Nephron (organoid): ENCODE measurements at regions not wholly inside any gene's neighbourhood (a gene's known extent, or its start where the extent isn't known, plus 50 kb on each side); places are given as distances from the start of the nearest gene placed in this dataset.
A peak's percentile ranks its signal among the peaks of the same experiment; 100 is the strongest.
"Not testable (repeated sequence)": the region's sequence is repeated elsewhere in the genome, so short reads cannot be mapped to it uniquely, and the experiment has no call there.

Experiments used
- H3K27ac Mint-ChIP-seq, 3 experiments: 2 replicates each; pipeline ENCODE4 v1.8.0; 2020; ENCODE audit warnings: mixed read lengths in 3 of 3, mild to moderate bottlenecking in 2 of 3, moderate library complexity in 1 of 3
- H3K27me3 Mint-ChIP-seq: 2 replicates; pipeline ENCODE4 v1.8.0; 2021; ENCODE audit warnings: low read depth, mild to moderate bottlenecking, moderate library complexity, mixed read lengths
- H3K36me3 Mint-ChIP-seq: 2 replicates; pipeline ENCODE4 v1.8.0; 2020; ENCODE audit warnings: low read depth, mixed read lengths
- H3K4me1 Mint-ChIP-seq: 2 replicates; pipeline ENCODE4 v1.8.0; 2020; ENCODE audit warnings: mixed read lengths
- H3K4me3 Mint-ChIP-seq, 3 experiments: 2 replicates each; pipeline ENCODE4 v1.8.0; 2020; ENCODE audit warnings: mild to moderate bottlenecking in 3 of 3, mixed read lengths in 3 of 3, moderate library complexity in 2 of 3
- H3K9me3 Mint-ChIP-seq: 2 replicates; pipeline ENCODE4 v1.8.0; 2020; ENCODE audit warnings: mixed read lengths
- CTCF ChIP-seq, 3 experiments: fragments of 200-600 bp; sonication (generic); IDR thresholded peaks; one replicate each; pipeline ENCODE4 v1.5.0; 2021; ENCODE audit warnings: antibody characterized with exemption in 3 of 3; ENCODE audit not compliant: unreplicated experiment in 3 of 3

DNA sequence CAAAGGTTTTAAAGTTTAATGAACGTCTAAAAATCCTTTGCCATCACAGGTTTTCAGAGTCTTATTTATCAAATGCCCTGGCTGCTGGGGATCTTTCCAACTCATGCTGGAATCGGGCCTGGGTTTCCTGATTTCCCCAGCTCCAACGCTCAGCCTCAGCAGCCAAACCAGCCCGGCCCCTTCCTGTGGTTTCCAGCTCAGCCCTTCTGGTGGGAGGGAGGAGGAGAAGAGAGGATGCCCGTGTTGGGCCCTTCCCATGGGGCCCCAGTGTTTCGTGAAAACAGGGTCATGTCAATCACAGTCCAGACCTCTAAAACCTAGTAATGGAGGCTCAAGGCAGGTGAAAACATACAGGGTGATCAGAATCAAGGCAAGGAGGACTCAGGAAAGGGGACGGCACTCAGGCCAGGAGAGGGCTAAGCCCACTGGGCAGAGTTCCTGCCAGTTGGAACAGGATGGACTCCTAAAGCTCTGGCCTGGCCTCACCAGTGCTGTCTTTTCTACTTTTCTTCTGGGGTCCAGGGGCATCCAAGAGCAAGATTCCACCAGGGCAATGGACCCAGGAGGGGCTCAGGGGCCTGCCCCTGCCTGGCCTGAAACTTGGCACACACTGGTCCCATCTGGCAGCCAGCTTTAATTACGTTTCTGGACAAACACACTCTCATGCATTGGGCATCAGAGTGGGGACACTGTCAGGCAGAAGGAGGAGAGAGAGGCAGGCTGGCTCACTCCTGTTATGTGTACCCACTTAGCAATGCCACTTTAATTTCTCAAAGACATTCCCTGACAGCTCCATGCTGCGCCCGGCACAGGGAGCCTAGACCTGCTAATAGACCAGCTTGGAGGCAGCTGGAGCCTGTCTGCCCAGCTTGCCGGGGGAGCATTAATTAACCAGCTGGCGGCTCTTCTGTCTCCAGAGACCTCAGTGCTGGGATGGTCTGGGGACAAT, 194.6 kb downstream of the FAM43A start:
- TF ChIP-seq CTCF (IDR thresholded peaks at IDR 0.05; ENCODE audit: unreplicated experiment in 3 of 3) = no peak
- H3K9me3 Mint-ChIP-seq = peaks cover 17% of the 10 kb centered on the region
- peaks cover 56% of the 10 kb centered on the region for H3K4me1 Mint-ChIP-seq
- H3K27ac Mint-ChIP-seq = peak overlapping the region; percentile 64 to 76 (median 70)
- H3K27me3 Mint-ChIP-seq = peaks cover 10% of the 10 kb centered on the region
- H3K36me3 Mint-ChIP-seq = peaks cover 5% of the 10 kb centered on the region
- peak overlapping the region in 1 of 3 experiments; percentile 53 for H3K4me3 Mint-ChIP-seq

DNA sequence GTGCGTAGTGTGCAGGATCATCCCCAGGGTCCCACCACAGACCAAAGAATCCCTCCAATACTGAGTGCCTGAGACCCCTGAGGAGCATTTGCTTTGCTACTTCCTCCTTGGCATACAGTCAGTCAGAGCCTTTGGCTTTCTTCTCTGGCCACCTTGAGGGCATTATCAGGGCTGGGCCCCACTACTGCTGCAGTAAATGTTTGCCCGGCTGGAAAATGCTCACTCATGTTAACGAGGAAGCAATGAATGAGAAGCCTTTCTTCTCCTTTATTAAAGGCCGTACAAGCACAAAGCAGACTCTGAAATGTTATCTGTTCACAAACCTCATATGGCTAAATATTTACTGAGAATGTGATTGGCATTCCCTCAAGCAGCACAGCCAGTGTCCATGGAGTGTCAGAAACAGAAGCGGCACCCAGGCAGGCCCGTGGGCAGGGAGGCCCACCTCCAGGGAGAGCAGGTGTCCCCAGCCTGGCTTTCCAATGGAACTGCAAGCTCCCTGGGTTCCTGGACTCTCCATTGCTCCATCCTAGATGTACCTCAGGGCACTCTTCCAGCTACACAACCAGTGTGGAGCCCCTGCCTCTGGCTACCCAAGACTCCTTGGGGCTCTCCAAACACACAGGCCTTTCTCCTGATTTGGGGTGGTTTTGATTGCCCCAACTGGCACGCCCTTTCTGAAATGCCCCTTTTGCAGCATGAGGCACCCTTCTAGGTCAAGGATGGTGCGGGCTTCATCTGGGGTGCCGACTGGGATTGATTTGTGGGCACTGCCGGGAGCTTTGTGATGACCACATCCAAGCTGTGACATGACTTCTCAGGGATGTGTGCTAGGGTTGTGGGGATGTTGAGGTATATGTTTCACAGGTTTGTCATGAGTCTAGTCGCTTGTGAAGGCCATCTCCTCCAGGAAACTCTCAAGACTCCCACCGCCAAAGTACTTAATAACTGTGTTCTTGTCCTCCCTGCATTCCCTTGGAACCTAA, 195.6 kb downstream of the FAM43A start:
- H3K9me3 Mint-ChIP-seq = peaks cover 17% of the 10 kb centered on the region
- peaks cover 5% of the 10 kb centered on the region for H3K36me3 Mint-ChIP-seq
- H3K27me3 Mint-ChIP-seq = peaks cover 10% of the 10 kb centered on the region
- H3K27ac Mint-ChIP-seq = peak overlapping the region; percentile 64 to 76 (median 70)
- no peak for TF ChIP-seq CTCF (IDR thresholded peaks at IDR 0.05; ENCODE audit: unreplicated experiment in 3 of 3)
- no peak overlapping the region for H3K4me3 Mint-ChIP-seq
- H3K4me1 Mint-ChIP-seq = peaks cover 52% of the 10 kb centered on the region

DNA sequence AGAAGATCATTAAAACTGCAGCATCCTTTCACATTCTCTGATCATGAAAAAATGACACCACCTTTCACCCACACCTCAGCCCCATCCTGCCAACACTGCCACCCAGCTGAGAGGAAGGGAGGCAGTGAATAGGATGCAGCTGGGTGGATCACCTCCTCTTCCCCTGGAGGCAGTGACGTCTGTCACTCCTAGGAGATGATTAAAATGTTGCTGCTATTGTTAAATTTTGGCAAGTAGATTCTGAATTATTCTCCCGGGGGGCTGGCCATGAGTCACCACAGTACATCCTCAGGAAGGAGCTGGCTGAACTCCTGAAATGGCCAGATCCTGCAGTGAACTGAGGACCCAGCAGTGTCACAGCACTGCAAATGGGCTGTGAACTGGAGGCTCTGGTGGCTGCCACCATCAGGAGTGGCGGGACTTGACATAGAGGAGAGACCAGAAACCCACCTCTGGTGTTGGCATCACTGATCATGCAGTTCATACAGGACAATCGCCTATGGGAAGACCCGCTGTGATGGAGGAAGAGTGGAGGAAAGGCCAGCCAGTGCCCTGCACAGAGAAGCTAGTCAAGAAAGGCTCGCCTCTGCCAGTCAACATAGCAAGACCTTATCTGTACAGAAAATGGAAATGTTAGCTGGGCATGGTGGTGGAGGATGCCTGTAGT, 199.1 kb downstream of the FAM43A start:
- no peak overlapping the region for H3K27ac Mint-ChIP-seq
- H3K36me3 Mint-ChIP-seq = peaks cover 5% of the 10 kb centered on the region
- peaks cover 23% of the 10 kb centered on the region for H3K4me1 Mint-ChIP-seq
- peaks cover 5% of the 10 kb centered on the region for H3K27me3 Mint-ChIP-seq
- no peak for TF ChIP-seq CTCF (IDR thresholded peaks at IDR 0.05; ENCODE audit: unreplicated experiment in 3 of 3)
- no peak overlapping the region for H3K4me3 Mint-ChIP-seq
- peaks cover 26% of the 10 kb centered on the region for H3K9me3 Mint-ChIP-seq

- H3K9me3 Mint-ChIP-seq = peaks cover 26% of the 10 kb centered on the region
- H3K27ac Mint-ChIP-seq = no peak overlapping the region
- H3K36me3 Mint-ChIP-seq = peaks cover 5% of the 10 kb centered on the region
- TF ChIP-seq CTCF (IDR thresholded peaks at IDR 0.05; ENCODE audit: unreplicated experiment in 3 of 3) = no peak
- peaks cover 13% of the 10 kb centered on the region for H3K4me1 Mint-ChIP-seq
- no peak overlapping the region for H3K4me3 Mint-ChIP-seq
- peaks cover 5% of the 10 kb centered on the region for H3K27me3 Mint-ChIP-seq
Measured at GRCh38 chr3:194885766-194886165, 200.1 kb downstream of the FAM43A start.

DNA sequence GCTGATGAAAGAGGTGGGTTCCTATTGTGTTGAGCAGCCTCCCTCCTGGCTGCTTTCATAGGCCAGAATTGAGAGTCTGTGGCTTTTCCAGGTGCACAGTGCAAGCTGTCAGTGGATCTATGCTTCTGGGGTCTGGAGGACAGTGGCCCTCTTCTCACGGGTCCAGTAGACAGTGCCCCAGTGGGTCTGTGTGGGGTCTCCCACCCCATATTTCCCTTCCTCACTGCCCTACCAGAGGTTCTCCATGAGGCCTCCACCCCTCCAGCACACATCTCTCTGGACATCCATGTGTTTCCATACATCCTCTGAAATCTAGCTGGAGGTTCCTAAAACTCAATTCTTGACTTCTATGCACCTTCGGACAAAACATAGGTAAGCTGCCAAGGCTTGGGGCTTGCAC, 201.2 kb downstream of the FAM43A start:
- Mint-ChIP-seq H3K27me3 (peaks cover 5% of the 10 kb centered on the region), H3K27ac (no peak overlapping the region), H3K9me3 (peaks cover 26% of the 10 kb centered on the region), H3K36me3 (peaks cover 5% of the 10 kb centered on the region), H3K4me1 (peaks cover 2% of the 10 kb centered on the region), H3K4me3 (no peak overlapping the region)
- TF ChIP-seq CTCF (IDR thresholded peaks at IDR 0.05; ENCODE audit: unreplicated experiment in 3 of 3) = no peak

DNA sequence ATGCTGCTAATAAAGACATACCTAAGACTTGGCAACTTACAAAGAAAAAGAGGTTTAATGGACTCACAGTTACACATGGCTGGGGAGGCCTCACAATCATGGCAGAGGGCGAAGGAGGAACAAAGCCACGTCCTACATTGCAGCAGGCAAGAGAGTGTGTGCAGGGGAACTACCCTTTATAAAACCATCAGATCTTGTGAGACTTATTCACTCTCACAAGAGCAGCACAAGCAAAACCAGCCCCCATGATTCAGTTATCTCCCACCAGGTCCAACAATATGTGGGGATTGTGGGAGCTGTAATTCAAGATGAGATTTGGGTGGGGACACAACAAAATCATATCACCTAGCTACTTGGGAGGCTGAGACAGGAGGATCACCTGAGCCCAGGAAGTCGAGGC, 202.4 kb downstream of the FAM43A start:
- H3K27ac Mint-ChIP-seq = not testable (repeated sequence)

More for the DNA sequence above, 202.4 kb downstream of the FAM43A start:
- not testable (repeated sequence) for H3K27me3 Mint-ChIP-seq, H3K36me3 Mint-ChIP-seq, H3K4me1 Mint-ChIP-seq, H3K4me3 Mint-ChIP-seq
- peaks cover 27% of the 10 kb centered on the region for H3K9me3 Mint-ChIP-seq
